WTC11 (cell line): ENCODE measurements at regions not wholly inside any gene's neighbourhood (a gene's known extent, or its start where the extent isn't known, plus 50 kb on each side); places are given as distances from the start of the nearest gene placed in this dataset.

Experiments
- ATAC-seq: fragments of 200-7000 bp; cut with Tn5 transposase; 2 replicates; pipeline ENCODE4 v1.10.0; 2021; ENCODE audit warnings: mild to moderate bottlenecking, moderate library complexity
- CTCF ChIA-PET: fragments of 300-600 bp; sonication (Branson Sonifier 250); formaldehyde crosslinking; loops from one replicate; lab custom pipeline; 2021; ENCODE audit warnings: antibody characterized with exemption; lab: Charles Lee
- POLR2A ChIA-PET: fragments of 350-600 bp; sonication (Branson Sonifier 250); formaldehyde crosslinking; loops from one replicate; lab custom pipeline; 2021; ENCODE audit warnings: antibody characterized with exemption; lab: Charles Lee
- DNase-seq: peaks from one replicate; pipeline ENCODE4 v3.0.0; 2021; ENCODE audit warnings: low spot score
- H3K27ac Mint-ChIP-seq: 2 replicates; pipeline ENCODE4 v1.8.0; 2021; ENCODE audit warnings: mixed read lengths
- H3K27me3 Mint-ChIP-seq: 2 replicates; pipeline ENCODE4 v1.8.0; 2021; ENCODE audit warnings: low read depth, mild to moderate bottlenecking, moderate library complexity, mixed read lengths
- H3K36me3 Mint-ChIP-seq: 2 replicates; pipeline ENCODE4 v1.8.0; 2021; ENCODE audit warnings: mixed read lengths
- H3K4me1 Mint-ChIP-seq: 2 replicates; pipeline ENCODE4 v1.8.0; 2022; ENCODE audit warnings: mixed read lengths
- H3K4me3 Mint-ChIP-seq: 2 replicates; pipeline ENCODE4 v1.8.0; 2021; ENCODE audit warnings: mild to moderate bottlenecking, moderate library complexity, mixed read lengths
- H3K9me3 Mint-ChIP-seq: 2 replicates; pipeline ENCODE4 v1.8.0; 2021; ENCODE audit warnings: mixed read lengths
- ATF3 ChIP-seq: sonication (generic); formaldehyde crosslinking; conservative IDR thresholded peaks from 2 replicates; pipeline ENCODE4 v1.8.1; 2022; ENCODE audit warnings: mild to moderate bottlenecking, missing genetic modification reagents
- ATF6 ChIP-seq: sonication (generic); formaldehyde crosslinking; IDR thresholded peaks from 2 replicates; pipeline ENCODE4 v1.8.1; 2023; ENCODE audit warnings: mild to moderate bottlenecking, missing genetic modification reagents
- CBFB ChIP-seq: sonication (generic); formaldehyde crosslinking; IDR thresholded peaks from 2 replicates; pipeline ENCODE4 v1.8.1; 2022; ENCODE audit warnings: mild to moderate bottlenecking, low read depth, missing genetic modification reagents
- CDX4 ChIP-seq: fragments of 250-450 bp; sonication (Bioruptor Pico); IDR thresholded peaks from 2 replicates; pipeline ENCODE4 v1.9.0; 2021; ENCODE audit warnings: moderate library complexity, mild to moderate bottlenecking, inconsistent platforms, borderline replicate concordance
- E2F1 ChIP-seq: sonication (generic); formaldehyde crosslinking; IDR thresholded peaks from 2 replicates; pipeline ENCODE4 v1.8.0; 2022; ENCODE audit warnings: mild to moderate bottlenecking, missing genetic modification reagents
- E2F4 ChIP-seq: sonication (generic); formaldehyde crosslinking; IDR thresholded peaks from 2 replicates; pipeline ENCODE4 v1.8.1; 2022; ENCODE audit warnings: low read depth, mild to moderate bottlenecking, moderate library complexity, missing genetic modification reagents, borderline replicate concordance
- ETV6 ChIP-seq: sonication (generic); formaldehyde crosslinking; IDR thresholded peaks from 2 replicates; pipeline ENCODE4 v1.8.1; 2022; ENCODE audit warnings: mild to moderate bottlenecking, missing genetic modification reagents
- GTF2I ChIP-seq: fragments of 250-450 bp; sonication (Bioruptor Pico); conservative IDR thresholded peaks from 2 replicates; pipeline ENCODE4 v1.4.0; 2021; ENCODE audit warnings: mild to moderate bottlenecking
- JUN ChIP-seq: sonication (generic); formaldehyde crosslinking; IDR thresholded peaks from 2 replicates; pipeline ENCODE4 v1.8.0; 2023; ENCODE audit warnings: mild to moderate bottlenecking, missing genetic modification reagents
- NR3C1 ChIP-seq: sonication (generic); formaldehyde crosslinking; conservative IDR thresholded peaks from 2 replicates; pipeline ENCODE4 v1.8.1; 2023; ENCODE audit warnings: low read depth, mild to moderate bottlenecking, missing genetic modification reagents
- RELA ChIP-seq: sonication (generic); formaldehyde crosslinking; IDR thresholded peaks from 2 replicates; pipeline ENCODE4 v1.8.1; 2022; ENCODE audit warnings: missing genetic modification reagents, mild to moderate bottlenecking, borderline replicate concordance
- RORB ChIP-seq: fragments of 250-450 bp; sonication (Bioruptor Pico); IDR thresholded peaks from 2 replicates; pipeline ENCODE4 v1.9.0; 2021; ENCODE audit warnings: mild to moderate bottlenecking
- SMAD4 ChIP-seq: sonication (generic); formaldehyde crosslinking; IDR thresholded peaks from 2 replicates; pipeline ENCODE4 v1.8.0; 2022; ENCODE audit warnings: mild to moderate bottlenecking, missing genetic modification reagents
- TEAD1 ChIP-seq: sonication (generic); formaldehyde crosslinking; IDR thresholded peaks from 2 replicates; pipeline ENCODE4 v1.8.0; 2022; ENCODE audit warnings: mild to moderate bottlenecking, missing genetic modification reagents
- TEAD4 ChIP-seq: sonication (generic); formaldehyde crosslinking; IDR thresholded peaks from 2 replicates; pipeline ENCODE4 v1.8.0; 2022; ENCODE audit warnings: mild to moderate bottlenecking, missing genetic modification reagents
- USF1 ChIP-seq: sonication (generic); formaldehyde crosslinking; IDR thresholded peaks from 2 replicates; pipeline ENCODE4 v1.8.0; 2022; ENCODE audit warnings: mild to moderate bottlenecking, missing genetic modification reagents
- ZBTB21 ChIP-seq: sonication (generic); formaldehyde crosslinking; IDR thresholded peaks from 2 replicates; pipeline ENCODE4 v1.8.1; 2023; ENCODE audit warnings: mild to moderate bottlenecking, missing genetic modification reagents, borderline replicate concordance
- ZNF263 ChIP-seq: sonication (generic); formaldehyde crosslinking; IDR thresholded peaks from 2 replicates; pipeline ENCODE4 v1.8.1; 2022; ENCODE audit warnings: low read depth, mild to moderate bottlenecking, moderate library complexity, missing genetic modification reagents
- ZNF512 ChIP-seq: sonication (generic); formaldehyde crosslinking; IDR thresholded peaks from 2 replicates; pipeline ENCODE4 v1.8.1; 2022; ENCODE audit warnings: missing genetic modification reagents, borderline replicate concordance

GRCh38 chr2:221915926-221916325 is 343.8 kb upstream of the EPHA4 start:
- Mint-ChIP-seq H3K36me3 (peaks cover 4% of the 10 kb centered on the region; the same call in 1 of the 2 replicates), H3K27ac (no peak overlapping the region), H3K27me3 (no peaks in the 10 kb centered on the region; the same call in 1 of the 2 replicates), H3K4me1 (peaks cover 47% of the 10 kb centered on the region), H3K9me3 (peaks cover 11% of the 10 kb centered on the region), H3K4me3 (no peak overlapping the region)
- POLR2A ChIA-PET, result no interaction called here
- TF ChIP-seq E2F4 (CRISPR knock-in tag), result no peak
- TF ChIP-seq ATF3 (CRISPR knock-in tag), result no peak
- no peak for TF ChIP-seq TEAD4 (CRISPR knock-in tag)
- TF ChIP-seq CDX4 (CRISPR knock-in tag), result no peak
- TF ChIP-seq ZNF263 (CRISPR knock-in tag), result no peak
- TF ChIP-seq JUN (CRISPR knock-in tag), result no peak
- ATAC-seq, result no peak
- DNase-seq, result no peak
- CTCF ChIA-PET, result no interaction called here

- H3K27me3 Mint-ChIP-seq, result no peaks in the 10 kb centered on the region; the same call in 1 of the 2 replicates
- no peak overlapping the region for H3K27ac Mint-ChIP-seq
- H3K4me1 Mint-ChIP-seq, result peaks cover 47% of the 10 kb centered on the region
- no peak for DNase-seq
- CTCF ChIA-PET, result no interaction called here
- peaks cover 4% of the 10 kb centered on the region; the same call in 1 of the 2 replicates for H3K36me3 Mint-ChIP-seq
- peaks cover 11% of the 10 kb centered on the region for H3K9me3 Mint-ChIP-seq
- TF ChIP-seq RORB (CRISPR knock-in tag) (no peak), E2F1 (CRISPR knock-in tag) (no peak), GTF2I (no peak), ATF6 (CRISPR knock-in tag) (no peak), NR3C1 (CRISPR knock-in tag) (no peak), ZBTB21 (CRISPR knock-in tag) (no peak), ETV6 (CRISPR knock-in tag) (no peak), RELA (CRISPR knock-in tag) (no peak), CBFB (CRISPR knock-in tag) (no peak), TEAD1 (CRISPR knock-in tag) (no peak)
- no peak for ATAC-seq
- H3K4me3 Mint-ChIP-seq, result no peak overlapping the region
- POLR2A ChIA-PET, result no interaction called here
These were observed 342.3 kb upstream of the EPHA4 start for GRCh38 chr2:221914334-221914880.

GRCh38 chr2:221911890-221912289 is 339.8 kb upstream of the EPHA4 start:
- POLR2A ChIA-PET, result no interaction called here
- DNase-seq (no peak), ATAC-seq (peak; percentile 82)
- peaks cover 4% of the 10 kb centered on the region; the same call in 1 of the 2 replicates for H3K36me3 Mint-ChIP-seq
- peaks cover 40% of the 10 kb centered on the region for H3K4me1 Mint-ChIP-seq
- peak overlapping the region; percentile 88 for H3K27ac Mint-ChIP-seq
- TF ChIP-seq SMAD4 (no peak), ZNF512 (CRISPR knock-in tag) (no peak), TEAD1 (CRISPR knock-in tag) (no peak), USF1 (no peak), E2F1 (CRISPR knock-in tag) (no peak)
- H3K27me3 Mint-ChIP-seq, result no peaks in the 10 kb centered on the region; the same call in 1 of the 2 replicates
- CTCF ChIA-PET, result no interaction called here
- peaks cover 11% of the 10 kb centered on the region for H3K9me3 Mint-ChIP-seq
- no peak overlapping the region for H3K4me3 Mint-ChIP-seq
